ENCODE measurements at regions not wholly inside any gene's neighbourhood (a gene's known extent, or its start where the extent isn't known, plus 50 kb on each side); places are given as distances from the start of the nearest gene placed in this dataset.

DNA sequence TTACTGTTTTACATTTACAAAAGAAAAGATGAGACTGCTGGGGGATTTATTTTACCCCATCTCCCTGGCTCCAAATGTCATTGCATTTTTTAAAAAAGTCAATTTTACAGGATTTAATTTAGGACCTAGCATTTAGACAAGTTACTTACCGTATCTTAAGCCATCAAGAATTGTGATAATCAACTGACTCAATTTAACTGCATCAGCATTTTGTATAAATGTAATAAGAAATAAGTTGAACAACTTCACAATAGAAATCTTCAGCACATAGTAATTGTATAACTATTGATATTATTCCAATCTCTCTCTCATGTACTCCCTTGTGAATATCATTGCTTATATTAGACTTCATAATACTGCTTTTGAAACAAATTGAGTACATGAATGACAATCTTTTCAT lies 907.5 kb upstream of the SLC10A2 start:
- DNase-seq, result no peak

DNA sequence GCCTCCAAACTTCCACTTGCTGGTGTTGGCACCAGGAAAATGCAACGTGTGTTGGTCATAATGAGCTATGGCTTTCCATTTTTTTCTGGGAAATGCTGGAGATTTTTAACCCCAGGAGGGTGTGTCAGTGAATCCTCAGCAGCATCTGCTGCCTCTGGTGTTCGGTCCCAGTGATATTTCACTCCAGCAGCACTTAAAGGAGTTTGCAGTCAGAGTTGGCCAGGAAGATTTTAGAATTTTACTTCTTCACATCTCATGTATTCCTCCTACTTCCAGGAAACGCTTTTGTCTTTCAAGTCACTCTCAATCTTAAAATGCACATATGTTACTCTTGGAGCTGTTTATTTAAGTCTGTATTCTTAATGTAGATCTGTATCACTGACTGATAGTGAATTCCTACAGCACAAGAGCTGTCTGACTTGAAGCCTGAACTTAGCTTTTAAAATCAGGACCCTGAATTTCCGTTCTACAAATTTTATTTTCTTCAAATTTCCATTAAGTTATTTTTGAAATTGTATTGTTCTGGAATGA lies 903.4 kb upstream of the SLC10A2 start:
- DNase-seq, result no peak

- DNase-seq, result no peak
Observed at GRCh38 chr13:103965506-103966243, 899.5 kb upstream of the SLC10A2 start.

DNA sequence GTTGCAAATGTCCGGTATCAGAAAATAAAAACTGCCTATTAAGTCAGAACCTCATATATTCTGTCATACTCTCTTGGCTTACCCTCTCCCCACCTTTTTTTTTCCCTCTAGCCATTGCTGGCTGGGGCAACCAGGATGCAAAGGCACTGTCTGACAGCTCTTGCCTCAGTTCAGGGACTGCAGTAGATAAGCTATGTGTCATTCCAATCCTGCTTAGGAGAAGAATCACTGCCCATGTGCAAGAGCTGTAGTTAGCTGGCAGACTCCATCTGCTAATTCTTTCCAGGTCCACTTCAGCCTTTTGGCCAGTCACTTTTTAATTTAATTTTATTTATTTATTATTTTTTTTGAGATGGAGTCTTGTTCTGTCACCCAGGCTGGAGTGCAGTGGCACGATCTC lies 895.6 kb upstream of the SLC10A2 start:
- DNase-seq, result no peak

DNA sequence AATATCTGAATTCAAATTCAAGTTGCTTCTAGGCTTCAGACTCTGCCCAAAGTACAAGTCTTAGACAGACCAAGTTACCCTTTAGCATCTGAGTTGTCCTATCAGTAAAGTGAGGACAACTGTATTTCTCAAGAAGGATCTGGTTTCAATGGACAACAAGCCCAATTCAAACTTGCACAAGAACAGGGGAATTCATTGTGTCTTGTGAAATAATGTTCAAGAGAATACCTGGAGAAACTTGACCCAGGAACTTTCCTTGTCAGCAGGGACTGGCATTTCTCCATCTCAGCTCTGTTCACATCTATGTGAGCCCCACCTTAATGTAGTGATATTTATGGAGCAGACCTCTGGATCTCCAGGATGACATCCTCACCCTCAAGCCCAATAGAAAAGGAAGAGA lies 894.9 kb upstream of the SLC10A2 start:
- no peak for DNase-seq

DNA sequence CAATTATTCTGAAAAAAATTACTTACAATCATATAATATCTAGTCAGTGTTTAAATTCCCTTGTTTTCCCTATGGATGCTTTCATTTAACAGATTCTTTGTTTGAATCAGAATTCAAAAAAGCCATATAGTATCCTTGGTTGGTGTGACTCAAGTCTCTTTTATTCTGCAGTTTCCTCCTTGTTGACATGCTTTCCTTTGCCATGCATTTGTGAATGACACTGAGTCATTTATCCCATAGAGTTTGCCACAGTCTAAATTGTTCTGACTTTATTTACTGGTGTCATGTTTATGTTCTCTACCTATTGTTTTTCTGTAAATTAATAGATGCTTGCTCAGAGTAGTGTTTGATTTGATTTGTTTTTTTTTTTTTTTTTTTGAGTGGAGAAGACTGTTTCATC lies 893.8 kb upstream of the SLC10A2 start:
- DNase-seq, result no peak

DNA sequence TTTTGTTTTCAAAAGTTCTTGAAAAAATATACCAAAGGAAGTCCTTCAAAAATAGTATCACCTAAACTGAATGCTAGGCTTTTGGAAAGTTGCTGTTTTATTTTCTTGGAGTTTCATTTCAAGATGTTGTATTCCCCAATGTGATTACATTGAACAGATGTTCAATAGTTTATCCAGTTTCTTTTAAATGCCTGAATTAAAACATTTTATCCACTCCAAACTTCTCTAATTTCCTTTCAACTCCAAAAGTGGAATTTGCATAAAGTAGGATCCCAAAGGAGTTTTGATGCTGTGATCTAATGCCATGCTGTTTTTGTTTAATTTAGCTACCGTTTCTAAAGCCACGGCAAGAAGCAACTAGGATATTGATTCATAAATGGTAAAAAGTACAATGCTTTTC lies 892.5 kb upstream of the SLC10A2 start:
- DNase-seq, result no peak

- DNase-seq, result no peak
Observed at GRCh38 chr13:103957939-103958338, 891.7 kb upstream of the SLC10A2 start.

- DNase-seq, result no peak
Observed at GRCh38 chr13:103953859-103954258, 887.6 kb upstream of the SLC10A2 start.

DNA sequence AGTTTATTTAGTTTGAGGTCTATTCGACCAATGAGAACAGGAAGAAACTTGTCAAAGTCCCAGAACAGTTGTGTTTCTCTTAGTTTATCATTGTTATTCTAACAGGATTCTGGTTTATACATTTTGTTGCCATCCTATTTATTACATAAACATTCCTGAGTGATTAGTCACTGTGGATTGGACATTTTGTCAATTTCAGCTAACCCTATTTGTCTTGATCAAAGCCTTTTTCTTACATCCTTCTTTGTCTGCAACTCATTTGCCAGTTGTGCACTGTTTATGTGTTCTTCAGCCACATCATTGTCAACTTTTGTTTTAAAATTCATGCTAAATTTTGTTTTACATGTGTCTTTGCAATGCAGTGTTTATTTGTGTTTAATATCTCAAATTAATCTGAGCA lies 886.0 kb upstream of the SLC10A2 start:
- DNase-seq, result no peak

DNA sequence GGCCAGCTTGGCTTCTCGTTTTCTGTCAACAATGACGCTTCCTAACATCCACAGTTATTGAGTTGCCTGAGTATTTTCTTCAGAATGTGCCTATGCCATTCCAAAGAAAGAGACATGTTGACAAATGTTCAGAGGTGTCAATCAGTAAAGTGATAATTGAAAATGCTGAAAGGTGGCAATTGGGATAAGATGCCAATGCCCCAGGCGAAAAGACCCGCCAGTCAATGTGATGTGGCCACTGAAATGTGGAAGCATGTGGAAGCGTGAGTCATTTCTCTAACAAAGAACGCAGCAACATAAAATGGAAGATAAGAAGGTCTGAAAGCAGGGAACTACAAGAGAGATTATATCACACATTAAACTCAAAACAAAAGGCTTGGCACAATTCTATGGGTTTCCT lies 882.2 kb upstream of the SLC10A2 start:
- DNase-seq, result no peak

DNA sequence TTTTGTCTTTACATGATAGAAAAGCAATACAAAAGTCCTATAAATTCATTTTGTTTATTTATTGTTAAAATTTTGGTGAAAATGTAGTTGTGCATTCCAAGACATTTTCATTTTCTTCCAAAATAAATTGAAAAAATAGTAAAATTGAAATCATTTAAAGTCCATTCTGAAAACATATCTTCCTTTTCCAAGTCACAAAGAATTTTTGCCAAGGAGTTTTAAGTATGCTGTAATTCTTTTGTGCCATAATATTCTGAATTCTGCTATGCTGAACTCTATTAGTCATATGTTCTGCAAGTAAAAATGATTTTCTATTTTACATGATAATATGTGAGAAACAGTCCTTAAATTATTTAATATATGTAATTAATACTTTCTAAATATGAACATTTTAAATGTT lies 879.6 kb upstream of the SLC10A2 start:
- DNase-seq, result no peak

GRCh38 chr13:103941506-103942140 lies 875.4 kb upstream of the SLC10A2 start:
- no peak for DNase-seq

DNA sequence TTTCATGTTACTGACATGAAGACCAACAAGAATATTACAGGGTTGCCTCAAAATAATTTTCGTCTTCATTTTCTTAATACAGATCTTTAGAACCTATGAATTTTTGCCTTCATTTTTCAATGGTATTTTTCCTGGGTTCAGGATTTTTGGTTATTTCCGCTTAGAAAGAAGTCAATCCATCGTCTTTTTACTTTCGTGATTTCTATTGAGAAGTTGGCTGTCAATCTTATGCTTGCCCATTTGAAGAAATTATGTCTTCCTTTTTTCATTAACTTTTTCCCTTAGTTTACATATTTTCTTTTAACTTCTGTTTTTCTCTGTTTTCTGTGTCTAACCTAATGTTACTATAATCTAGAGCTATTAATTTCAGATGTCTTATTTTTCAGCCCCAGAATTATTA lies 868.9 kb upstream of the SLC10A2 start:
- no peak for DNase-seq

DNA sequence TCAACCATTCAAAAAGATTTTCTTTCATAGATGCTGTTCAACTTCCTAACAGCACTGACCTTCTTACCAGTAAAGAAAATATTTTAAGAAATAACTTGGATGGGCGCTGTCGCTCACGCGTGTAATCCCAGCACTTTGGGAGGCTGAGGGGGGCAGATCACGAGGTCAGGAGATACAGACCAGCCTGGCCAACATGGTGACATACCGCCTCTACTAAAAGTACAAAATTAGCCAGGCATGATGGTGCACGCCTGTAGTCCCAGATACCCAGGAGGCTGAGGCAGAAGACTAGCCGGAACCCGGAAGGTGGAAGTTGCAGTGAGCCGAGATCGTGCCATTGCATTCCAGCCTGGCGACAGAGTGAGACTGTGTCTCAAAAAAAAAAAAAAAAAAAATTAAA lies 865.7 kb upstream of the SLC10A2 start:
- DNase-seq, result no peak

GRCh38 chr13:103931331-103931845 lies 865.2 kb upstream of the SLC10A2 start:
- DNase-seq, result no peak

- no peak for DNase-seq
Observed at GRCh38 chr13:103926118-103926517, 859.9 kb upstream of the SLC10A2 start.

GRCh38 chr13:103908911-103909310 lies 842.7 kb upstream of the SLC10A2 start:
- DNase-seq, result no peak

DNA sequence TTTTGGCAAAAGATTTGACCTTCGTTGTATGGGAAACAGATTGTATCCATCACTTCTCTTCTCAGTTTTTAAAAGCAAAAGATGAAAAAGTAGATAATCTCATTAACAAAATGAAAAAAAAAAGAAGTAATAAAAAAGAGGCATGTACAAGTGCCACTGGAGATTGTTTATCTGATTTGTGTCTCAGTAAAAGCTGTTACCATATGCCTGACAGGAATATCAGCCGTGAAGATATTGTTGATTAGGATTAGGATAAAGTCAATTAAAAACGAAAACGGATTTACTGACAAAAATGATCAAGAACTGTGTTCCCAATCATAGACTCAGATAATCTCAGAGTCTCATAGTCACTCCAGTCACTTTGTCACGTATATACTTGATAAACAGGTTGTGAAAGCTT lies 842.1 kb upstream of the SLC10A2 start:
- DNase-seq, result no peak

- DNase-seq, result no peak
Observed at GRCh38 chr13:103903790-103904189, 837.6 kb upstream of the SLC10A2 start.

DNA sequence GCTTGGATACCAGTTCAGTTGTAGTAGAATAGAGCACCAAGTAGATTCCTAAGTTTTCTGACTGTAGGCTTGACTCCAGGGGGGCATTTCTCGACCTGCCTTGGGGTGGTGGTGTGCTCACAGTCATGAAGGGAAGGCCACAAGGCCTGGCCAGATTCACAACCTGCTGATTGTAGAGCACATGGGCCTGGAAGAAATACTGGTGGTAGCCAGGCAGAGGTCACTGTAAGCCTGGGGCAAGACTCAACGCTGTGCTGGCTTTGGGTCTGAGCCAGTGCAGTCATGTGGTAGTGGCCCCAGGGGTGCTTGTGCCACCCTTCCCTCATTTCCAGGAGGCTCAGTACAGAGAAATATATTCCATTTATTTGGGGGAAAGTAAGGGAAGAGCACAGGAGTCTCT lies 832.3 kb upstream of the SLC10A2 start:
- DNase-seq, result no peak

GRCh38 chr13:103895835-103896531 lies 829.8 kb upstream of the SLC10A2 start:
- DNase-seq, result no peak

GRCh38 chr13:103894626-103895025 lies 828.4 kb upstream of the SLC10A2 start:
- DNase-seq, result no peak
